Peyer's patch (tissue), 4 donors: ENCODE measurements at regions not wholly inside any gene's neighbourhood (a gene's known extent, or its start where the extent isn't known, plus 50 kb on each side); places are given as distances from the start of the nearest gene placed in this dataset.
"Not testable (repeated sequence)": the region's sequence is repeated elsewhere in the genome, so short reads cannot be mapped to it uniquely, and the experiment has no call there.

Experiments
- CTCF ChIP-seq, 6 experiments: fragments of 450-650 bp in 4 of 6; fragments of 200-600 bp in 2 of 6; sonication (generic) in 1 of 6; IDR thresholded peaks; one replicate each; pipeline ENCODE4 v1.5.1; 2017 to 2019; ENCODE audit warnings: antibody characterized with exemption in 6 of 6, mild to moderate bottlenecking in 3 of 6, moderate library complexity in 1 of 6
- POLR2A ChIP-seq, 2 donors: fragments of 450-650 bp; IDR thresholded peaks; one replicate each; pipeline ENCODE4 v1.5.1; 2017; ENCODE audit warnings: antibody characterized with exemption in 2 of 2, mild to moderate bottlenecking in 2 of 2, moderate library complexity in 2 of 2

DNA sequence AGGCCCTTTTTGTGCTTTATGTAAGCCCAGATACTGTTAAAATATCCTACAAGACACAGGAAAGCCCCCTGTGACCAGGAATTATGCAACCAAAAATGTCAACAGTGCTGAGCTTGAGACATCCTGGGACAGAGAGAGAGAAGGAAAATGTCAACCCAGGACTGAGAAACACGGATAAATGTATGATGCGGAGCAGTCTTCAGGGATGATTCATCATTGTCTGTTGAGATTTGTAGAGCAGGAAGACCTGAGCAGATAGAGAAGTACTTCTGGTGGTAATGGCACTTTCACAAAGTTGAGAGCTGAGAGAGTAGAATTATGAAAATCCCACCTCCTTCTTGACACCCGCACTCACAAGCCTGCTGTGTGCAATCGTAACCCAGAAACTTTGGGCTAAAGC lies 330.1 kb upstream of the FRG1 start:
- TF ChIP-seq CTCF, POLR2A (IDR thresholded peaks at IDR 0.05): not testable (repeated sequence)
